Stimulated activated naive CD4-positive, alpha-beta T cell (primary cell): ENCODE measurements at regions not wholly inside any gene's neighbourhood (a gene's known extent, or its start where the extent isn't known, plus 50 kb on each side); places are given as distances from the start of the nearest gene placed in this dataset.

ENCODE experiments used
- DNase-seq, 6 experiments: peaks; one replicate each; lab custom pipeline; 2025; lab: John Stamatoyannopoulos, UW

- DNase-seq, result no peak
Observed at GRCh38 chr1:38102636-38103035, 56.0 kb upstream of the POU3F1 start.

- DNase-seq, result no peak
Observed at GRCh38 chr1:38101037-38101785, 54.6 kb upstream of the POU3F1 start.

- DNase-seq, result no peak
Observed at GRCh38 chr1:38098101-38098847, 51.7 kb upstream of the POU3F1 start.

GRCh38 chr1:38097284-38097898 lies 50.8 kb upstream of the POU3F1 start:
- no peak for DNase-seq
